ENCODE measurements at regions not wholly inside any gene's neighbourhood (a gene's known extent, or its start where the extent isn't known, plus 50 kb on each side); places are given as distances from the start of the nearest gene placed in this dataset.

DNA sequence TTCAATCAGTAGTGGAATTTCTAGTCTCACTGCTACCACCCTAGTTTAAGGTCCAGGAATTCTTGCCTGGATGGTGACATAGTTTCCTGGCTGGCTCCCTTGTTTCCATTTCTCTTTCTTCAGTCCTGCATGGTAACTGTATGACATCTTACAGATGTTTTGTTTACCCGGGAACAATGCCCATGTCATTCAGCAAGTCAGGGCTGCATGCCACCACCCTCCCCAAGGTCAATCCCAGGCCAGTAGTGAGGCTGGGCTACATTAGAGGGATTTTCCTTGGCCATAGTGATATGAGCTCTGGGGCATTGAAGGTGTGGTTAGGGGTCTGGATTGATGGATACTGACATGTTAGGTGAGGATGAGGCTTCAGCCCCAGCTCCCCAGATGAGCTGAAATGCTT lies 114.9 kb upstream of the E2F8 start:
- no peak for DNase-seq

DNA sequence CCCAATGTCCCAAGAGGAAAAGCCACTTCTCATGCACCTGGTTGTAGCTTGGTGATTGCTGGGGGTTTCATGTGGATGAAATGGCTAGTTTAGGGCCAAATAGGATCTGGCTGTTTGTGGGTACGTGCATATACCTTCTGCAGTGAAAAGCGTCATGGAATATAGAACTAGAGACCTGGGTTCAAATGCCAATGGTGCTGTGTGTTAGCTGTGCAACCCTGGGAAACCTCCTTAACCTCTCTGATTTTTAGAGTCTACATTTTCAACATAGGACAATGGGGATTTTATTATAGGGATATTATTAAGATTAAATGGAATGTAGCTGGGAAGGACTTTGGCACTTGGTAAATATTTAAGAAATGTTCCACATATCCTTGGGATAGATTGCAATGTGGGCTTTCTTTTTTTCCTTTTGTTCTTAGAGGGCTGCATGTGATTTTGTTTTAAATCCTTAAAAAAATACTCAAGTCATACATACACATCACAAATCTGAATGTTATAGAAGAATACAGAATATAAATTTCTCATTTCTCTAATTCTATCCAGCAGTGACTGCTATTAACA lies 112.6 kb upstream of the E2F8 start:
- no peak for DNase-seq

DNA sequence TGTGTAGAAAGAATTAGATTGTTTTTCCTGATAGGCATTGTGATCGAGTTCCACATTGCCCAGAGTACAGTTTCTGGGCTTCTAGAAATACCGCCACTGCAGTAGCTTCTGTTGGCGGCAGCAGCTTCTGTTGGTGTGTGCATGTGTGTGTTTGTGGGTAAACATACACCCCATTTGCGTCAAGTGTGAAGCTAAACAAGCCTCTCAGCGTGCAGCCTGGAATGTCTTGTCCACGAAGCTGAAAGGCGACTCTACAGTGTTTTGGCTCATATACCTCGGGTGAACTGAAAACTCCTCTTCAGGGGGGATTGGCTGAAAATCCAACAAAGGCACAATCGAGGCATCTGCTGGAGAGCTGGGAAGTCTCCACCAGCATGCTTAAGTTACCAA lies 112.0 kb upstream of the E2F8 start:
- DNase-seq, result no peak

DNA sequence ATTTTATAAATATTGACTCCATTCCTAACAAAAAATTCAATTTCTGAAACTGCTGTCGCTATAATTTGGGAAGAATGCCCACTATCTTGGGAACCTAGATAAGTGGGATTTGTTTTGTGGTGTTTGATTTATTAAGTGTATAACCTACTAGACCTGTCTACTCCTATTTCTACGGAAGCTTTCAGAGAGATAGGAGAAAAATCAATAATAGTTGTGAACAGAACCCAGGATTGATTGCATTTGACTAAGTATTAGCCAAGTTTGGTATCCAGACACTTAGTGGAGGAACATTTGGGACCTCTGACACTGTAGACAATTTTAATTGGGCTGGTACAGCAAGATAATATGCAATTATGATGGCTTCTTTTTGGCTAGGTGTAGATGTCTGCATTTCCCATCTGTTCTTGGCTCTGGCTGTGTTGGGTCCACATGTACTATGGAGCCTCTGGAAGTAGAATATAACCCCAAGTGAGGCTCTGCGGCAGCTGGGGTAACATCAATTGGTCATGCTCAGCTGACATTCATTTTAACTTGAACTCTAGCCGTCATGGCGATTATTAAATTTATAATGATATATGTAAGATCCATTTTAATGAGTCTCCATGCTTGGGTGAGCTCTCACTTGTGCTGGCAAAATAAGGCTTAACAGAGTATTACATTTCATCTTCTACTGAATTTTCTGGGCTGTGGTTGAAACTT lies 111.5 kb upstream of the E2F8 start:
- DNase-seq, result no peak

DNA sequence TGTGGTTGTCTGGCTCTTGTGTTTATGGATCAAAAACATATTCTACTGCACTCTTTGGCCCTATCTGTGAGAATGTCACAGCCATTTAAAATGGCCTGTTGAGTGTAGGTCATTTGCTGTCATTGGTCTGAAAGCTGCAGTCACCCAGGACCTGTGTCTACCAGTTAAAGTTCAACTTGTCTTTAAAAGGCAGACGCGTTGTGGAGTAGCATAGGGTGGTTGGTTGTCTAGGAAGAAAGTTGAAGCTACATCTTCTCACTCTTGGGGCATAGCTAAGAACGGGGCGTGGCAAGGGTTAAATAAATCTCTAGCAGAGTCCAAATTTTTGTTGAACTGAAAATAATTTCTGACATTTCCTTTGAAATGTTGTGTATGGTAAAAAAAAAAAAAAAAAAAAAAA lies 110.7 kb upstream of the E2F8 start:
- DNase-seq, result no peak

DNA sequence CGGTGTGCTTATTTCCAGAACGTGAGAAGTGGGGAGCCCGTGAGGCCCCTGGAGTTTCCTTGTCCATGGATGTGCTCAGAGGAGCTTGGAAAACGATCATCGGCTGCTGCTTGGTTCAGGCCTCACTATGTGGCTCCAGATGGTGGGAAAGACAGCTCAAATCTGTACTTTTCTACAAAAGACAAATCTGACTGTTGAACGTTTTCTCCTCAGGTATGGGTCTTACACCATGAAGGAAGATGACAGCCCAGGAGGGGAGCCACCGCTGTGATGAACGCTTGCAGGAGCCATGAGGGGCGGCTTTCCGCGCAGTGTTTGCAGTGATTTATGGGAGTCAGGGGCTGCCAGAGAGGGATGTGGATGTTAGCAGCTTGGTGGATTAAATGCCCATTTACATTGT lies 109.4 kb upstream of the E2F8 start:
- no peak for DNase-seq

DNA sequence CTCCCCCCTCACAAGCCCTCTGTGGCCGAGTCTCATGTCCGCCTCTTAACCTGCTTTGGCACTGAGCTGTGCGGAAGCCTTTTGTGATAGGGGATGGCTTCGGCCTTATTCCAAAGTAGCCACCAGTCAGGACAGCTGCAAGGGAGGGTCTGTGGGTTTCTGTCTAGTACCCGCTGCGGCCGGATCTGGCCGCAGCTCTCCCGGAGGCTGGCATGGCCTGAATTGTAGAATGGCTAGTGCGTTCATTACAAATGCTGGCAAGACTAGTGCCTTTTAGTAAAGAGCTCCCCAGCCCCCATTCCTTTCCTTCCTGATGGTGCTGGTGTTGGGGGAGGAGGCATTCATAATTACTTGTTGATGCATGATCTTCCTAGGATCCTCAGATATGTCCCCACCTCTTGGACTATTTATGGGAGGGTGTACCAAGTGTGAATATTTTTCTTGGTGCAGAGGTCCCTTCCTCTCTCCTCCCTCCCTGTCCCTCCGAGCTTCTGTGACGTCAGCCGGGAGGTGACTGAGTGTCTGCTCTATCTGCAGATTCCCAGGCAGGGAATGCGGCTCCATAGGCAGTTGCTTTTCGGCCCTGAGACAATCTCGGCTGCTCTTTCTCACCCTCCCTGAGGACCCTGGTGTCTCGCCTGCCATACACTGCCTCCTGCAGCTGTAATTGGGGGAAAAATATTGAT lies 108.7 kb upstream of the E2F8 start:
- DNase-seq, result no peak

DNA sequence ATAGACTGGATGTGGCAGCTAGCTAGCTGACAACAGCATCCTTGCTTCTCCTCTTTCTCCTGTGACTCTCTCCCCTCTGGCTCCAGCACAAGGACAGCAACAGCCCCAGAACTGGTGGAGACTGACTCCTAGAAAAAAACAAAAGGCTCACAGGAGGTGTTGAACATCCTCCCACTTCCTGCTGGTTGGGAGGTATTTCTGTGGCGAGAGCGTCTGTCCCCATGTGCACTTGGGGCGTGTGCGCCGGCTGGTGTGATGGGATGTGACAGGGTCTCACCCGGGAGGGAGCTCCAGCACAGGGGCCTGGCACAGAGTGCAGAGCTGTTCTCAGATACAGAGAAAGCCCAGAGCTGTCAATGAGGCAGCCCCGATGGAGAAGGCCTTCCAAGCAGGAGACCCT lies 107.2 kb upstream of the E2F8 start:
- DNase-seq, result no peak

DNA sequence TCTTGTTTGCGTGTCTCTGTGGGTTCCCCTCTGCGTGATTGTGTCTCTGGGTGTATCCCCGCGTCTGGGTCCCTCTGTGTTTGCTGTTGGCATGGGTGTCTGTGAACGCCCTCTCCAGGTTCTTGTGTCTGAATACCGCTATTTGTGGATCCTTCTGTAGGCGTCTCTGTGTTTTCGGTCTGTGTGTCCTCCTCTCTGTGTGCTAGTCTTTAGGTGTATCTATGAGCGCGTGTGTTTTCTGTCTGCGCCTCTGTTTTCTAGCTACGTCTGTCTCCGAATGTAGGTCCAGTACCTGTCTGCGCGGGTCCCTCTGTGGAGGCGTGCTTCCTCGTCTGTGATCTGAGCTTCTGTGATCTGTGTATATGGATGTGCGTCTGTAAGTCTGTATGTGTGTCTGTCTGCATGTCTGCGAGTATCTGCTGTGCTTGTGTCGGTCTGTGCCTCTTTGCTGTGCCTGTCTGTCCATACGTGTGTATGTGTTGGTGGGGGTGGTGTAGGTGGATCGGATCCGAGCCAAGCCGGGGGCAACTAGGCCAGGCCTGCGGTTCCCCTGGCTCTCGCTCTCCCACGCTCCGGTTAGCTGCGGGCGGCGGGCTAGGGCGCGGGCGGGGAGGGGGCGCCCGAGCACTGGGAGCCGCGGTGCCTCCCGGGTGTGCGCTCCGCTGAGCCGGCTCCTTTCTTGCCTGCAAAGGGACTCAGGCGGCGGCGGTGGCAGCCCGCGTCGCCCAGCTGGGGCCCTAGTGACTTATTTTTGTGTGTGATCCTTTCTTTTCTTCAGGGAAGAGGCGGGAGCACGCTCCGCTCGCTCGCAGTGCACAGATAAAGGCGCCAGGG lies 105.3 kb upstream of the E2F8 start:
- no peak for DNase-seq

DNA sequence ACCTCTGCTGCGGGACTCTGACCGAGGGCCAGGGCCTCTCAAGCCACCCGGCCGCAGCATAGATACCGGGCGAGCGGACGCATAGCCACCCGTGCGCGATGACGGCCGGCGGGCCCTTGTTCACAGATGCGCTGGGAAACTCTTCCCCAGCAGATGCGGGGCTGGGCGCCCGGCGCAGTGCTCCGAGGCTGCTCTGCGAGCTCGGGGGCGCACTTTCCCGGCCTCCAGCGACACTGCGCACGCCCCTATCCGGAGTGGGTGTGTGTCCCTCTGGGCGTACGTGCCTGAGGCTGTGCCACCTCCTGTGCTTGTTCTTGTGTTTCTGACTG lies 104.7 kb upstream of the E2F8 start:
- DNase-seq, result no peak

DNA sequence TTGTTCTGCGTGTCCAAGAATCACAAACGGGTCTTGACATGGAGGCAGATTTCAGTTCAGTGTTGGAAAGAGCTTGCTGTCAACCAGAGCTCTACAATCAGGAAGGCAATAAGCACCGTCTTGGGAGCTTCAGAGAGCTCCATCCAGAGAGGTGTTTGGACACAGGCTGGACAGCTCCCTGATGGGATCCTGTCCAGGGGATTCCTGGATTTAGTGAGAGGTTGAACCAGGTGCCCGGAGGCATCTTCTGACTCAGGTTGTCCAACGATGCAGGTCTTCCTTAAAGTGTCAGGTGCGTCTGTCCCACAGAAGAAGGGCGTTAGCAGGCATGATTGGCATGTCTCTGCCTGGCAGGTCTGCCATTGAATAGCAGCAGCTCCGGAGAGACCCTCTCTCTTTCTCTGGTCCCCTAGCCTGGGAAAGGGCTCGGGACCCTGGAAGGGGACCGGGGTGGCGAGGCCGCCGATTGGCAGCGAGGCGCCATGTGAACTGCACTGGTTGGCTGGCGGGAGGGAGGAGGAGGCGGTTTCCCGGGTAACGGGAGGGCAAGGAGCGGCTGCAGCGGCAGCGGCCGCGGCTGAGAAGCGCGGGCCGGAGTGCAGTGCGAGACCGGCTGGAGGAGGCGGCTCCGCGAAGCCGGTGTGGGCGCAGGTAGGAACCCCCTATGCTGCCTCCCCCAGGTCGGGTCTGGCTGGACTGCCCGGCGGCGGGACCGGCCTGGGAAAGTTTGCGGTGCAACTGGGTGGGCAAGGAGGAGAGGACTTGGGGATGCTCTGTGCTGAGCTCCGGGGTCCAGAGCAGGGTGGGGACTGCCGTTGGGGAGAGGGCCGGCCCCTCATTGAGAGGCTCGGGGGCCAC lies 104.1 kb upstream of the E2F8 start:
- DNase-seq, result no peak

DNA sequence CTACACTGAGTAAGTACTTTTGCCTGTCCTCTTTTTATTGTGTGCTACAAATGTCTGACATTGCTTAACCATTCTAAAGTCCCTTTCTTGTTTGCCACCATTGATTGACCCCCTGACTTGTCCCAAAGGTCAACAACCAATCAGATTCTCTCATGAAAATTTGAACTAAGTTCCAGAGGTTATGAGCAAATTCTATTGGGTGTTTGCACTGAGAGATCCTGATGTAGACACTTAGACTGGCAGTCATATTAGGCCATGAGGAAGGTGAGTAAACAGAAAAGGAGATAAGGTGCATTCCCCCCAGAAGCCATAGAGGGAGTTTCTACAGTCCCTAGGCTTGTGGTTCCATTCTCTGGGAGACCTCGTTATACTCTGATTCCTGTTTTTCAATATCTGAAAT lies 101.3 kb upstream of the E2F8 start:
- no peak for DNase-seq

DNA sequence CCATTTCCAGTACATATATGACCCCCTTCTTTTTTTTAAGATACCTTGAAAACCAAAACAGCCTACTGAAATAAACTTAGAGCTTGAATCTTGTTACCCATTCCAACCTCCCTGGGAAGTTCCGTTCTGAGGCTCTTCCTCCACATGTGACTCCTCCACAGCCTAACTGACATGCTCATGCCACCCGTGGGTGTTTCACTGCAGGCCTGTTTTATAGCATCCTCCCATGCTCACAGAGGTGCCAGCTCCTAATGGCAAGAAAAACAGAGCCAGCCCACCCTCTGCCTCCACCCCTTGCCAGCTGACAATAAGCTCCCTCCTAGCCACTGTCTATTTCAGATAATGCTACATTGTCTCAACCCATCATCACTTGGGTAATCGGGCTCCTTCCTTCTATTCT lies 97.6 kb upstream of the E2F8 start:
- no peak for DNase-seq

DNA sequence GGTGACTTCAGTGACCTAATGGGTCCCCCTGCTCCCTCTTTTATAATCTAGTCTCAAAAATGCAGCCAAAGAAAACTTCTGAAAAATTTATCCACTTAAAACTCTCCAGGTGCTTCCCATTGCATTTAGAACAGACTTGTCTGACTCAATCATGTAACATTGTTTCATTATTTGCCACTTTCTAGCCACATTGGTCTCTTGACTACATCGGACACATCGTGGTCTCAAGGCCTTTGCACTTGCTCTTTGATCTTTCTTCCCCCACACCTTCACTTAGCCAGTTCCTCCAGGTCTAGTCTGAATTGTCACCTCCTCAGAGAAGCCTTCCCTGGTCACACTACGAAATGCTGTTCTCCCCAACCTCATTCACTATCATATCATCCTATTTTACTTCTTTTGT lies 97.0 kb upstream of the E2F8 start:
- DNase-seq, result no peak

DNA sequence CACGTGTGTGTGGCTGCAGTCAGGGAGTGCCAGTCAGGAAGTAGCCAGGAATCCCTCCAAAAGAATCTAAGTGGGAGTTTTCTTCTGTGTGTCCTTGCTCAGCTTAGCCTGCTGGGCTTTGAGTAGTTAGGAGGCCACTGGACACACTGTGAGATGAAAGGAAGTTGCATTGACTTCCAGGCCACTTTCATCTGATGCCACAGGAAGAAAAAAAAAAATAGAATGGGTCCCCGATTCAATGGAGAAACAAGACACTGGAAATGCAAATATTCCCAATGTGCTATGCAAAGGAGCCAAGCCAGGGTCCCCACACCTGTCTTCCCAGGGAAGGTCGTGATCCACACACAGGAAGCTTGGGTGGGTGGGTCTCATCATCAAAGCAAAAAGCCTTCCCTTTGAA lies 95.6 kb upstream of the E2F8 start:
- DNase-seq, result no peak

DNA sequence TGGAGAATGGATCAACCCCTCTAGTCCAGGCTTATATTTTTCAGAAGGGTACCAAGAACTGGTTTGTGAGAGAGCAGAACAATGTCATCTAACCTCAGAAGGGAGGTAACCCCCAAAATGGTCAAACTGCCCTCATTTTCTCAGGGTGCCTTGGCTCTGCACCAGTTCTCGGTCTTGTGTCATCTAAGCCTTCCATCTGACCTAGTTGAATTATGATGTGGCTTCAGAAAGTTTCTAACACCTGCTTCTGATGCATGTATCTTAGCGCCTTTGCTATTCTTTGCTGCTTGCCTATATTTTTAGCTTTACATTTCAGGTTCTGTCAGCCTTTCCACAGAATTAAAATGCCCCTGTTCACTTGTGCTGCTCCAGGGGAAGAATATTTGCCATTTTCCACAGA lies 91.7 kb upstream of the E2F8 start:
- DNase-seq, result no peak

DNA sequence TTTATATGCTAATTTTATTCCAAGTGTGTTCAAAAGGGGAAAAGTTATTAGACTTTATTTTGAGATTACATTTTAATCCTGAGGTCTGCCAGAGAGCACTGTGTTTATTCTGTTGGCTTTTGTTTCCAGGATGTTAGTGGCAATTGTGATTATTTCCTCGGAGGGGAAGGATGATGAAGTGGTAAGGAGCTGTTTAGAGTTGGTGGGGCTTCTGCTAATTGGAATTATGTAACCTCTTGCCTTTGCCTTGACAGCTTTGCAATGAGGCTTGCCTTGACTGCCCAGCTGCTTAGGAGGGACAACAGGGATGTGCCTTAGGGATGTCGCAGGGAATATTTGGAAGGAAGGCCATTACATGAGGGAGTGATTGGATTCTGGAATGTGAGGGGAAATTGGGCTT lies 89.7 kb upstream of the E2F8 start:
- no peak for DNase-seq

DNA sequence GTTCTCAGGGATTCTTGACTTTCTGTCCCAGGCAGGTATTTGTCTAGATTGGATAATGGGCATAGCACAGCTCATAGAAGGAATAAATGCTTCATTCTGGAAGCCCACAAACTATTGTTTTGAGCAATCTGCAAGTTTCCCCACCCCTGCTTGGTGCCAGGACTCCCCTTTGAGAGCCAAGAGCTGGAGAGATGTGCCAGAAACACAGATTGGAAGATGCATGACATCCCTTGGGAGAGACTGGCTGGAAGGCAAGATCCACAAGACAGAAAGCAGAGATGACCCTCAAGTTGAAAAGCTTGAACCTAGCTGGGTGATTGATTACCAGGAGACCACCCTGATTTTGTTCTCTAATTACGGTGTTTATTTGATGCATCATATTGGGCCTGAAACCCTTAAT lies 89.2 kb upstream of the E2F8 start:
- no peak for DNase-seq

DNA sequence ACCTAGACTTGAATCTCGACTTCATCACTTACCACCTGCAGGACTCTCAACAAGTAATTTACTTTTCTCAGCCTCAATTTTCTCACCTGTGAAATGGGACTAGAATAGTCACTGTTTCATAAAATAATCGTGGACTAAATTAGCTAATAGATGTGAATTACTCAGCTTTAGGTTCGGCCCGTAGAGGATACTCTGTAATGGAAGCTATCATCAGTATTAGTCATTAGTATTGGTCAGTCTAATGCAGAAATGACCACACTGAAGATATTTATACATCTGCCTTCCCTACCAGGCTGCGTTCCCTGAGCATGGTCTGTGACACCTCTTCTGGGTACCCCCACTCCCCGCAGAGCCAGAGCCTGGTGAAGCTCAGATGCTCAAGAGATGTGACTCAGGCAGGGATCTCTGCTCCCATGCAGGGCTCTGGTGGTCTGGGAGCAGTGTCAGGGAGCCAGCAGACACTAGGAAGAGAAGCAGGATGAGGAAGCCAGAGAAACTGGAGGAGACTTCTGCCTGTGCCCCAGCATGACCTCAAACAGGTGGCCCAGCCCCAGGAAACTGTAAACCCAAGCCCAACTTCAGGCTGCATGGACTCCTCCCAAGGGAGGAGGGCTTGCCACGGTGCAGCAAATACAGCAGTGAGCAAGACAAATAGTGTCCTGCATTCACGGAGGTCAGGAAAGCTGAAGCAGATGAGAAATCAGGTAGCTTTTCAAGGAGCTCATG lies 88.0 kb upstream of the E2F8 start:
- DNase-seq, result no peak

DNA sequence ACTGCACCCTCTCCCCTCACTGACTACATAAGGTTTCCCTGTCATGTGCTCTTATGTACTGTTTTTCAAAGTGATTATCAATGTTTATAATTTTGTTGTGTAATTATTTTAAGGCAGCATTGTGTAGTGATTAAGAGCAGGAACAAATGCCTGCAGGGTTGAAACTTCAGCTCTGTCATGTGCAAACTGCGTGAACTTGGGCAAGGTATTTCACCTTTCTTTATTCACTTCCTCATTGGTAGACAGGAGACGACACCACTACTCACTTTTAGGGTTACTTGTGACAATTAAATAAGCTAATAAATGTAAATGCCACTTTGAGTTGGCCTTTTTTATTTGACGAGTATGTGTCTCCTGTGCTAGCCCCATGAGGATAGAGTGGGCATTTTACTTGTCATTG lies 86.5 kb upstream of the E2F8 start:
- no peak for DNase-seq

DNA sequence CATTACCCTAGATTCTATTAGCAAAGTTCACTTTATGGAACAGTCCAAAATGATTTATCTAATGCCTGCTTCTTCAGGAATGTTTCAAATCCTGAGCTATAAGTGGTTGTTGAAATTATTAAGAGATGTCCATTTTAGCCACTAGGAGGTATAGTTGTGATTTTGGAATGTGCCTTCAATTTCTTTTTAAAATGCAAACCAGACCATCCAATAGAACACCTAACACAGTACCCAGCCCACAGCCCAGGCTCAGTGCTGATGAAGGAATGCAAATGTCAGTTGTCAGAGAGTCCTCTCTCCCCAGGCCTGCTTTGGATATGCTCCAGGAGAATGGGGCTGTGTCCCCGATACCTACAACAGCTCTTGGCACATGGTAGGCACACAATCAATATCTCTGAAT lies 85.8 kb upstream of the E2F8 start:
- no peak for DNase-seq

DNA sequence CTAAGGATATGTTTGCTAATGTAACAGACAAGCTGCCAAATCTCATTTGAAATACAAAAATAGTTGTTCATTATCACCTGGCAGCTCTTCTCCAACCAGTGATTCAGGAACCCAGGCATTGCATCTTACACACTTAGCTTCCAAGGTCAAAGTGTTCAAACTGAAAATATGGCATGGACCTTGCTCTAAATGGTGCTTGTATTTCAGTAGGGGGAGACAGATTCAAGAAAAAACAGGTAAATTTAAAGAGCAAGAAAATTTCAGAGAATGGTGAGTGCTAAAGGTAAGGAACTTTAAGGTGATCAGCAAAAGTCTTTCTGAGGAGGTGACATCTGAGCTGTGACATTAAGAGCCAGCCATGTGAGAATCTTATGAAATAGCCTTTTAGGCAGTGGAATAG lies 82.8 kb upstream of the E2F8 start:
- no peak for DNase-seq
